Loucy (cell line): ENCODE measurements at regions not wholly inside any gene's neighbourhood (a gene's known extent, or its start where the extent isn't known, plus 50 kb on each side); places are given as distances from the start of the nearest gene placed in this dataset.

Source experiments
- H2AFZ ChIP-seq: fragments of 200-600 bp; sonication (generic); 2 replicates; pipeline ENCODE4 v1.6.0; 2016; ENCODE audit warnings: antibody characterized with exemption, mild to moderate bottlenecking, low read length, moderate library complexity
- H3F3A ChIP-seq: fragments of 200-600 bp; 2 replicates; pipeline ENCODE4 v1.6.0; 2016; ENCODE audit warnings: antibody characterized with exemption, low read depth, mild to moderate bottlenecking
- H3K27me3 ChIP-seq: fragments of 200-600 bp; sonication (generic); 2 replicates; pipeline ENCODE4 v1.6.1; 2014; ENCODE audit warnings: low read length, mild to moderate bottlenecking; ENCODE audit not compliant: insufficient read depth, poor library complexity, severe bottlenecking
- H3K36me3 ChIP-seq: fragments of 200-600 bp; sonication (generic); 2 replicates; pipeline ENCODE4 v1.6.1; 2016; ENCODE audit warnings: low read length; ENCODE audit not compliant: insufficient read depth
- H3K4me1 ChIP-seq: fragments of 200-600 bp; sonication (generic); 2 replicates; pipeline ENCODE4 v1.5.1; 2014; ENCODE audit warnings: low read length, mild to moderate bottlenecking; ENCODE audit not compliant: insufficient read depth, poor library complexity, severe bottlenecking
- H3K4me2 ChIP-seq: fragments of 200-600 bp; sonication (generic); 2 replicates; pipeline ENCODE4 v1.6.0; 2014; ENCODE audit warnings: antibody characterized with exemption, low read length, low read depth, mild to moderate bottlenecking; ENCODE audit not compliant: poor library complexity, severe bottlenecking
- H3K4me3 ChIP-seq: fragments of 200-600 bp; sonication (generic); 2 replicates; pipeline ENCODE4 v1.5.1; 2014; ENCODE audit warnings: low read length, mild to moderate bottlenecking, mixed read lengths; ENCODE audit not compliant: poor library complexity, severe bottlenecking
- H3K79me2 ChIP-seq: fragments of 200-600 bp; sonication (generic); 2 replicates; pipeline ENCODE4 v1.6.1; 2014; ENCODE audit warnings: low read length; ENCODE audit not compliant: insufficient read depth
- H3K9ac ChIP-seq: fragments of 200-600 bp; sonication (generic); 2 replicates; pipeline ENCODE4 v1.6.0; 2014; ENCODE audit warnings: mild to moderate bottlenecking, low read depth, low read length, moderate library complexity; ENCODE audit not compliant: poor library complexity, severe bottlenecking
- H3K9me2 ChIP-seq: fragments of 200-600 bp; sonication (generic); replicated peaks from 2 replicates; pipeline ENCODE4 v1.6.1; 2016; ENCODE audit warnings: low read depth, low read length, mixed read lengths
- H3K9me3 ChIP-seq: fragments of 200-600 bp; sonication (generic); 2 replicates; pipeline ENCODE4 v1.6.1; 2014; ENCODE audit warnings: mild to moderate bottlenecking, antibody characterized with exemption, low read length, low read depth; ENCODE audit not compliant: insufficient read depth
- H4K20me1 ChIP-seq: fragments of 200-600 bp; sonication (generic); 2 replicates; pipeline ENCODE4 v1.6.0; 2014; ENCODE audit warnings: antibody characterized with exemption, low read length, mild to moderate bottlenecking; ENCODE audit not compliant: insufficient read depth, poor library complexity, severe bottlenecking
- CTCF ChIP-seq: fragments of 200-600 bp; sonication (generic); conservative IDR thresholded peaks from 2 replicates; pipeline ENCODE4 v1.5.1; 2014; ENCODE audit warnings: mild to moderate bottlenecking, antibody characterized with exemption, low read length
- EZH2phosphoT487 ChIP-seq: fragments of 200-600 bp; IDR thresholded peaks from 2 replicates; pipeline ENCODE4 v1.6.1; 2018; ENCODE audit warnings: antibody characterized with exemption, mild to moderate bottlenecking, moderate library complexity, borderline replicate concordance

- Histone ChIP-seq H3K27me3 (no peaks in the 10 kb centered on the region), H3F3A (no peaks in the 10 kb centered on the region), H3K79me2 (no peaks in the 10 kb centered on the region), H3K9me2 (no peaks in the 10 kb centered on the region), H3K9ac (no peak overlapping the region), H4K20me1 (no peaks in the 10 kb centered on the region), H3K4me1 (no peaks in the 10 kb centered on the region), H3K9me3 (no peaks in the 10 kb centered on the region), H3K4me2 (no peak overlapping the region), H2AFZ (0 out of 2 replicates have a peak overlapping the region, but pooled peaks have one; percentile 18), H3K36me3 (no peaks in the 10 kb centered on the region), H3K4me3 (no peak overlapping the region)
- TF ChIP-seq EZH2phosphoT487, result no peak
- no peak for TF ChIP-seq CTCF
Measured at GRCh38 chr3:147934451-147935180, 525.5 kb downstream of the ZIC1 start.

GRCh38 chr3:147937341-147937740 lies 528.2 kb downstream of the ZIC1 start:
- H3K36me3 ChIP-seq, result no peaks in the 10 kb centered on the region
- H4K20me1 ChIP-seq, result no peaks in the 10 kb centered on the region
- no peaks in the 10 kb centered on the region for H3K4me1 ChIP-seq
- no peak overlapping the region for H3K4me3 ChIP-seq
- no peak overlapping the region for H3K4me2 ChIP-seq
- H3F3A ChIP-seq, result no peaks in the 10 kb centered on the region
- no peaks in the 10 kb centered on the region for H3K9me3 ChIP-seq
- TF ChIP-seq EZH2phosphoT487, result no peak
- TF ChIP-seq CTCF, result no peak
- H3K9ac ChIP-seq, result no peak overlapping the region
- no peak overlapping the region for H2AFZ ChIP-seq
- no peaks in the 10 kb centered on the region for H3K9me2 ChIP-seq
- H3K79me2 ChIP-seq, result no peaks in the 10 kb centered on the region
- H3K27me3 ChIP-seq, result no peaks in the 10 kb centered on the region

GRCh38 chr3:147937891-147938290 lies 528.7 kb downstream of the ZIC1 start:
- Histone ChIP-seq H3K36me3 (no peaks in the 10 kb centered on the region), H3K9me3 (no peaks in the 10 kb centered on the region), H3K4me1 (no peaks in the 10 kb centered on the region), H2AFZ (no peak overlapping the region), H3F3A (no peaks in the 10 kb centered on the region), H4K20me1 (no peaks in the 10 kb centered on the region), H3K9me2 (no peaks in the 10 kb centered on the region), H3K79me2 (no peaks in the 10 kb centered on the region), H3K4me2 (no peak overlapping the region), H3K4me3 (no peak overlapping the region), H3K9ac (no peak overlapping the region), H3K27me3 (no peaks in the 10 kb centered on the region)
- no peak for TF ChIP-seq EZH2phosphoT487
- no peak for TF ChIP-seq CTCF
